ENCODE measurements at regions not wholly inside any gene's neighbourhood (a gene's known extent, or its start where the extent isn't known, plus 50 kb on each side); places are given as distances from the start of the nearest gene placed in this dataset.

DNA sequence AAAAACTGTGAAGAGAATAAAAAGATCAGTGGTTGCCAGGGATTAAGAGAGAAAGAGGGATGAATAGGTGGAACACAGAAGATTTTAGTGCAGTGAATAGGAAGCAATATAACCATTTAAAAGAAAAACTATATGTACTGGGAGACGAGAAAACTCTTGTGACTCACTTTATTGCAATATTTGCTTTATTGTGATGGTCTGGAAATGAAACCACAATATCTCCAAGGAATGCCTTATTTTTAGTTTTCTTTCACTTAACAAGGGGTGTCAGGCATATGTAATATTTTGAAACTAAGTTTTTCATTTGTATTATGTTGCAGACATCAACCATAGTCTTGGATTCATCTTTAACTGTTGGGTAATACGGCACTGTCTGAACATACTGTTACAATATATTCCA, 1308.2 kb downstream of the PCDH9 start:
- Histone ChIP-seq H2AFZ (ENCODE audit: low read length) (no peak overlapping the region), H3K27me3 (ENCODE audit: insufficient read depth, low read length) (no peaks in the 10 kb centered on the region)

More for the DNA sequence above, 1308.2 kb downstream of the PCDH9 start:
- no peak overlapping the region for H2BK12ac ChIP-seq (ENCODE audit: insufficient read length, low read depth, low read length)
- H2BK120ac ChIP-seq (ENCODE audit: low read depth, low read length, poor library complexity, severe bottlenecking), result no peak overlapping the region
- Mint-ChIP-seq H3K36me3 (ENCODE audit: insufficient read depth in 1 of 3, low read depth in 3 of 3) (no peaks in the 10 kb centered on the region), H3K27me3 (ENCODE audit: low read depth) (no peaks in the 10 kb centered on the region), H3K4me3 (no peak overlapping the region), H3K9me3 (no peaks in the 10 kb centered on the region), H3K27ac (no peak overlapping the region), H3K4me1 (peaks cover 5 to 6% of the 10 kb centered on the region in 2 experiments)
- H3K14ac ChIP-seq (ENCODE audit: insufficient read depth, low read length), result no peak overlapping the region
- H3K9ac ChIP-seq (ENCODE audit: extremely low read depth, insufficient read length, low read length), result no peak overlapping the region
- H4K5ac ChIP-seq (ENCODE audit: insufficient read length, low read depth, low read length), result no peak overlapping the region
- no peak overlapping the region for H3T11ph ChIP-seq (ENCODE audit: low read length)
- H3K23me2 ChIP-seq (ENCODE audit: insufficient read length, low read depth, low read length, poor library complexity, severe bottlenecking), result no peaks in the 10 kb centered on the region
- H3K79me1 ChIP-seq (ENCODE audit: insufficient read depth, low read depth, low read length, poor library complexity, severe bottlenecking), result no peaks in the 10 kb centered on the region
- no peaks in the 10 kb centered on the region for H4K20me1 ChIP-seq (ENCODE audit: control insufficient read depth, insufficient read depth, insufficient read length)
- H2BK5ac ChIP-seq (ENCODE audit: insufficient read length, low read length), result no peak overlapping the region
- H2BK15ac ChIP-seq (ENCODE audit: low read depth, low read length), result no peak overlapping the region
- H2BK20ac ChIP-seq (ENCODE audit: low read depth, low read length, poor library complexity, severe bottlenecking), result no peak overlapping the region
- no peak for TF ChIP-seq CTCF (conservative IDR thresholded peaks at IDR 0.05)
- no peaks in the 10 kb centered on the region for H3K9me3 ChIP-seq (ENCODE audit: control insufficient read depth, low read depth, low read length)
- no peak overlapping the region for H3K27ac ChIP-seq (ENCODE audit: insufficient read length, low read depth, low read length)
- H3K79me2 ChIP-seq (ENCODE audit: insufficient read depth, low read length), result no peaks in the 10 kb centered on the region
- no peak overlapping the region for H4K91ac ChIP-seq (ENCODE audit: insufficient read length, low read depth, low read length)
- WGBS (ENCODE audit: extremely low coverage, insufficient read length, low lambda C conversion rate), result no CpG with 5 or more reads among the region's 2 CpGs
- H3K4me2 ChIP-seq (ENCODE audit: insufficient read depth, insufficient read length, low read length), result no peak overlapping the region
- H3K18ac ChIP-seq (ENCODE audit: insufficient read length, low read depth, low read length), result no peak overlapping the region
- no peak for DNase-seq
- H3K56ac ChIP-seq (ENCODE audit: insufficient read length, low read depth, low read length), result no peak overlapping the region
- no peak overlapping the region for H2AK5ac ChIP-seq (ENCODE audit: insufficient read length, low read length)
- no peaks in the 10 kb centered on the region for H3K4me1 ChIP-seq (ENCODE audit: insufficient read depth, low read length)
- H3K4ac ChIP-seq (ENCODE audit: low read depth, low read length), result no peak overlapping the region
- no peak overlapping the region for H4K8ac ChIP-seq (replicated peaks; ENCODE audit: insufficient read length, low read depth, low read length)
- H3K23ac ChIP-seq (ENCODE audit: insufficient read length, low read depth, low read length), result no peak overlapping the region
